NCI-H2107 treated with DMSO at 0.1 percent for 48 hours (cell line): ENCODE measurements at regions not wholly inside any gene's neighbourhood (a gene's known extent, or its start where the extent isn't known, plus 50 kb on each side); places are given as distances from the start of the nearest gene placed in this dataset.
"Not testable (repeated sequence)": the region's sequence is repeated elsewhere in the genome, so short reads cannot be mapped to it uniquely, and the experiment has no call there.

Source experiments
- DNase-seq: peaks from one replicate; lab custom pipeline; 2025; ENCODE audit not compliant: unreplicated experiment; lab: John Stamatoyannopoulos, UW

GRCh38 chr10:120749072-120749471, 102.1 kb upstream of the WDR11 start:
- no peak for DNase-seq

GRCh38 chr10:120749856-120750566, 101.2 kb upstream of the WDR11 start:
- no peak for DNase-seq

- DNase-seq, result no peak
Measured at GRCh38 chr10:120755771-120756170, 95.4 kb upstream of the WDR11 start.

GRCh38 chr10:120760253-120760652, 90.9 kb upstream of the WDR11 start:
- DNase-seq, result no peak

- no peak for DNase-seq
Measured at GRCh38 chr10:120761951-120762350, 89.2 kb upstream of the WDR11 start.

GRCh38 chr10:120765226-120765803, 85.8 kb upstream of the WDR11 start:
- DNase-seq, result no peak

- no peak for DNase-seq
Measured at GRCh38 chr10:120768227-120768626, 82.9 kb upstream of the WDR11 start.

- DNase-seq, result no peak
Measured at GRCh38 chr10:120770496-120770895, 80.7 kb upstream of the WDR11 start.

GRCh38 chr10:120776442-120776841, 74.7 kb upstream of the WDR11 start:
- no peak for DNase-seq

GRCh38 chr10:120782336-120782735, 68.8 kb upstream of the WDR11 start:
- no peak for DNase-seq

GRCh38 chr10:120783098-120783497, 68.1 kb upstream of the WDR11 start:
- DNase-seq, result no peak

- DNase-seq, result no peak
Measured at GRCh38 chr10:120783867-120784266, 67.3 kb upstream of the WDR11 start.

GRCh38 chr10:120788771-120789170, 62.4 kb upstream of the WDR11 start:
- no peak for DNase-seq

- no peak for DNase-seq
Measured at GRCh38 chr10:120789303-120790203, 61.6 kb upstream of the WDR11 start.

- no peak for DNase-seq
Measured at GRCh38 chr10:120791316-120791715, 59.8 kb upstream of the WDR11 start.

GRCh38 chr10:120793088-120793487, 58.1 kb upstream of the WDR11 start:
- DNase-seq, result no peak

GRCh38 chr10:120794390-120794789, 56.8 kb upstream of the WDR11 start:
- DNase-seq, result no peak

- not testable (repeated sequence) for DNase-seq
Measured at GRCh38 chr10:120798276-120798675, 52.9 kb upstream of the WDR11 start.

- no peak for DNase-seq
Measured at GRCh38 chr10:120799849-120800248, 51.3 kb upstream of the WDR11 start.

- no peak for DNase-seq
Measured at GRCh38 chr10:120800528-120801323, 50.4 kb upstream of the WDR11 start.
